GM21528 (cell line): ENCODE measurements at regions not wholly inside any gene's neighbourhood (a gene's known extent, or its start where the extent isn't known, plus 50 kb on each side); places are given as distances from the start of the nearest gene placed in this dataset.

Experiments used
- ATAC-seq: cut with Tn5 transposase; IDR thresholded peaks from one replicate; pipeline ENCODE4 v1.9.1; 2021; ENCODE audit warnings: mild to moderate bottlenecking, moderate library complexity; ENCODE audit not compliant: unreplicated experiment, low FRiP score

- no peak for ATAC-seq
Measured at GRCh38 chr10:27451054-27451453, 53.0 kb upstream of the RAB18 start.

- ATAC-seq = no peak
Measured at GRCh38 chr10:27450225-27450624, 53.9 kb upstream of the RAB18 start.

GRCh38 chr10:27449571-27449970, 54.5 kb upstream of the RAB18 start:
- ATAC-seq = no peak

- no peak for ATAC-seq
Measured at GRCh38 chr10:27448921-27449320, 55.2 kb upstream of the RAB18 start.

GRCh38 chr10:27447540-27447939, 56.6 kb upstream of the RAB18 start:
- no peak for ATAC-seq

GRCh38 chr10:27446091-27446918, 57.8 kb upstream of the RAB18 start:
- no peak for ATAC-seq

- ATAC-seq = no peak
Measured at GRCh38 chr10:27445070-27445469, 59.0 kb upstream of the RAB18 start.

- no peak for ATAC-seq
Measured at GRCh38 chr10:27440478-27440877, 63.6 kb upstream of the RAB18 start.

- ATAC-seq = no peak
Measured at GRCh38 chr10:27440021-27440420, 64.1 kb upstream of the RAB18 start.

- ATAC-seq = no peak
Measured at GRCh38 chr10:27439101-27439500, 65.0 kb upstream of the RAB18 start.

- ATAC-seq = no peak
Measured at GRCh38 chr10:27437775-27438174, 66.3 kb upstream of the RAB18 start.

- no peak for ATAC-seq
Measured at GRCh38 chr10:27436710-27437109, 67.4 kb upstream of the RAB18 start.

- ATAC-seq = no peak
Measured at GRCh38 chr10:27433976-27434375, 70.1 kb upstream of the RAB18 start.

GRCh38 chr10:27426948-27427467, 77.1 kb upstream of the RAB18 start:
- no peak for ATAC-seq

- no peak for ATAC-seq
Measured at GRCh38 chr10:27413831-27414348, 90.2 kb upstream of the RAB18 start.

- no peak for ATAC-seq
Measured at GRCh38 chr10:27413387-27413786, 90.7 kb upstream of the RAB18 start.

- no peak for ATAC-seq
Measured at GRCh38 chr10:27410153-27410552, 94.0 kb upstream of the RAB18 start.

GRCh38 chr10:27407271-27407670, 96.8 kb upstream of the RAB18 start:
- no peak for ATAC-seq

GRCh38 chr10:27399871-27400270, 104.2 kb upstream of the RAB18 start:
- no peak for ATAC-seq

- ATAC-seq = no peak
Measured at GRCh38 chr10:27393961-27394360, 110.1 kb upstream of the RAB18 start.

GRCh38 chr10:27392606-27393005, 111.5 kb upstream of the RAB18 start:
- no peak for ATAC-seq

- ATAC-seq = no peak
Measured at GRCh38 chr10:27391916-27392315, 112.2 kb upstream of the RAB18 start.
